ENCODE measurements at regions not wholly inside any gene's neighbourhood (a gene's known extent, or its start where the extent isn't known, plus 50 kb on each side); places are given as distances from the start of the nearest gene placed in this dataset.

GRCh38 chr1:4944072-4944471, 289.7 kb downstream of the AJAP1 start:
- TF ChIP-seq, protein P1, sequence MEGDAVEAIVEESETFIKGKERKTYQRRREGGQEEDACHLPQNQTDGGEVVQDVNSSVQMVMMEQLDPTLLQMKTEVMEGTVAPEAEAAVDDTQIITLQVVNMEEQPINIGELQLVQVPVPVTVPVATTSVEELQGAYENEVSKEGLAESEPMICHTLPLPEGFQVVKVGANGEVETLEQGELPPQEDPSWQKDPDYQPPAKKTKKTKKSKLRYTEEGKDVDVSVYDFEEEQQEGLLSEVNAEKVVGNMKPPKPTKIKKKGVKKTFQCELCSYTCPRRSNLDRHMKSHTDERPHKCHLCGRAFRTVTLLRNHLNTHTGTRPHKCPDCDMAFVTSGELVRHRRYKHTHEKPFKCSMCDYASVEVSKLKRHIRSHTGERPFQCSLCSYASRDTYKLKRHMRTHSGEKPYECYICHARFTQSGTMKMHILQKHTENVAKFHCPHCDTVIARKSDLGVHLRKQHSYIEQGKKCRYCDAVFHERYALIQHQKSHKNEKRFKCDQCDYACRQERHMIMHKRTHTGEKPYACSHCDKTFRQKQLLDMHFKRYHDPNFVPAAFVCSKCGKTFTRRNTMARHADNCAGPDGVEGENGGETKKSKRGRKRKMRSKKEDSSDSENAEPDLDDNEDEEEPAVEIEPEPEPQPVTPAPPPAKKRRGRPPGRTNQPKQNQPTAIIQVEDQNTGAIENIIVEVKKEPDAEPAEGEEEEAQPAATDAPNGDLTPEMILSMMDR (IDR thresholded peaks at IDR 0.05 in 2 of 3, conservative IDR thresholded peaks at IDR 0.05 in 1 of 3; ENCODE audit: control insufficient read depth in 2 of 3, extremely low read depth in 1 of 3, insufficient read depth in 1 of 3, low read depth in 3 of 3, low read length in 3 of 3) = no peak
- TF ChIP-seq, protein P2, sequence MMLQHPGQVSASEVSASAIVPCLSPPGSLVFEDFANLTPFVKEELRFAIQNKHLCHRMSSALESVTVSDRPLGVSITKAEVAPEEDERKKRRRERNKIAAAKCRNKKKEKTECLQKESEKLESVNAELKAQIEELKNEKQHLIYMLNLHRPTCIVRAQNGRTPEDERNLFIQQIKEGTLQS (IDR thresholded peaks at IDR 0.05; ENCODE audit: borderline replicate concordance, extremely low read depth, low read depth, low read length) = no peak
- TF ChIP-seq, protein P3, sequence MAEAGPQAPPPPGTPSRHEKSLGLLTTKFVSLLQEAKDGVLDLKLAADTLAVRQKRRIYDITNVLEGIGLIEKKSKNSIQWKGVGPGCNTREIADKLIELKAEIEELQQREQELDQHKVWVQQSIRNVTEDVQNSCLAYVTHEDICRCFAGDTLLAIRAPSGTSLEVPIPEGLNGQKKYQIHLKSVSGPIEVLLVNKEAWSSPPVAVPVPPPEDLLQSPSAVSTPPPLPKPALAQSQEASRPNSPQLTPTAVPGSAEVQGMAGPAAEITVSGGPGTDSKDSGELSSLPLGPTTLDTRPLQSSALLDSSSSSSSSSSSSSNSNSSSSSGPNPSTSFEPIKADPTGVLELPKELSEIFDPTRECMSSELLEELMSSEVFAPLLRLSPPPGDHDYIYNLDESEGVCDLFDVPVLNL (IDR thresholded peaks at IDR 0.05; ENCODE audit: low read depth, low read length) = no peak
- TF ChIP-seq JUND (IDR thresholded peaks at IDR 0.05; ENCODE audit: low read depth, low read length) (no peak), POU2F2 (IDR thresholded peaks at IDR 0.05; ENCODE audit: borderline replicate concordance, low read depth, low read length) (no peak), POLR2A (IDR thresholded peaks at IDR 0.05; ENCODE audit: low read depth, low read length) (no peak)
- TF ChIP-seq, protein P4, sequence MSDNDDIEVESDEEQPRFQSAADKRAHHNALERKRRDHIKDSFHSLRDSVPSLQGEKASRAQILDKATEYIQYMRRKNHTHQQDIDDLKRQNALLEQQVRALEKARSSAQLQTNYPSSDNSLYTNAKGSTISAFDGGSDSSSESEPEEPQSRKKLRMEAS (IDR thresholded peaks at IDR 0.05; ENCODE audit: low read depth, low read length) = no peak
- TF ChIP-seq, protein P5, sequence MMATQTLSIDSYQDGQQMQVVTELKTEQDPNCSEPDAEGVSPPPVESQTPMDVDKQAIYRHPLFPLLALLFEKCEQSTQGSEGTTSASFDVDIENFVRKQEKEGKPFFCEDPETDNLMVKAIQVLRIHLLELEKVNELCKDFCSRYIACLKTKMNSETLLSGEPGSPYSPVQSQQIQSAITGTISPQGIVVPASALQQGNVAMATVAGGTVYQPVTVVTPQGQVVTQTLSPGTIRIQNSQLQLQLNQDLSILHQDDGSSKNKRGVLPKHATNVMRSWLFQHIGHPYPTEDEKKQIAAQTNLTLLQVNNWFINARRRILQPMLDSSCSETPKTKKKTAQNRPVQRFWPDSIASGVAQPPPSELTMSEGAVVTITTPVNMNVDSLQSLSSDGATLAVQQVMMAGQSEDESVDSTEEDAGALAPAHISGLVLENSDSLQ (IDR thresholded peaks at IDR 0.05) = no peak
